Nephron progenitor cell (in vitro differentiated cells): ENCODE measurements at regions not wholly inside any gene's neighbourhood (a gene's known extent, or its start where the extent isn't known, plus 50 kb on each side); places are given as distances from the start of the nearest gene placed in this dataset.

Experiments
- DNase-seq: peaks from one replicate; pipeline ENCODE4 v3.0.0; 2021
- H3K27ac Mint-ChIP-seq: 2 replicates; pipeline ENCODE4 v1.8.0; 2021; ENCODE audit warnings: mild to moderate bottlenecking, moderate library complexity, mixed read lengths
- H3K27me3 Mint-ChIP-seq: 2 replicates; pipeline ENCODE4 v1.8.0; 2021; ENCODE audit warnings: mild to moderate bottlenecking, low read depth, mixed read lengths; ENCODE audit not compliant: poor library complexity
- H3K36me3 Mint-ChIP-seq: 2 replicates; pipeline ENCODE4 v1.8.0; 2021; ENCODE audit warnings: low read depth, mixed read lengths
- H3K4me1 Mint-ChIP-seq: 2 replicates; pipeline ENCODE4 v1.8.0; 2021; ENCODE audit warnings: mixed read lengths
- H3K4me3 Mint-ChIP-seq: 2 replicates; pipeline ENCODE4 v1.8.0; 2021; ENCODE audit warnings: mild to moderate bottlenecking, moderate library complexity, mixed read lengths
- H3K9me3 Mint-ChIP-seq: 2 replicates; pipeline ENCODE4 v1.8.0; 2021; ENCODE audit warnings: mild to moderate bottlenecking, moderate library complexity, mixed read lengths
- CTCF ChIP-seq: fragments of 200-600 bp; sonication (generic); IDR thresholded peaks from 2 replicates; pipeline ENCODE4 v1.5.0; 2021; ENCODE audit warnings: antibody characterized with exemption

GRCh38 chr9:84592918-84593317 is 76.6 kb upstream of the NTRK2 start:
- H3K9me3 Mint-ChIP-seq, result no peaks in the 10 kb centered on the region
- no peak for TF ChIP-seq CTCF
- no peak for DNase-seq
- H3K27me3 Mint-ChIP-seq, result peaks cover 11% of the 10 kb centered on the region
- H3K36me3 Mint-ChIP-seq, result no peaks in the 10 kb centered on the region
- H3K4me1 Mint-ChIP-seq, result no peaks in the 10 kb centered on the region
- no peak overlapping the region for H3K27ac Mint-ChIP-seq
- no peak overlapping the region for H3K4me3 Mint-ChIP-seq

GRCh38 chr9:84593352-84593751 is 76.2 kb upstream of the NTRK2 start:
- no peak overlapping the region for H3K4me3 Mint-ChIP-seq
- no peak for TF ChIP-seq CTCF
- no peak for DNase-seq
- H3K27me3 Mint-ChIP-seq, result peaks cover 11% of the 10 kb centered on the region
- no peaks in the 10 kb centered on the region for H3K4me1 Mint-ChIP-seq
- no peak overlapping the region for H3K27ac Mint-ChIP-seq
- no peaks in the 10 kb centered on the region for H3K9me3 Mint-ChIP-seq
- H3K36me3 Mint-ChIP-seq, result no peaks in the 10 kb centered on the region

GRCh38 chr9:84597131-84597530 is 72.4 kb upstream of the NTRK2 start:
- no peak overlapping the region for H3K27ac Mint-ChIP-seq
- H3K36me3 Mint-ChIP-seq, result no peaks in the 10 kb centered on the region
- no peaks in the 10 kb centered on the region for H3K9me3 Mint-ChIP-seq
- H3K4me1 Mint-ChIP-seq, result no peaks in the 10 kb centered on the region
- no peak overlapping the region for H3K4me3 Mint-ChIP-seq
- peaks cover 12% of the 10 kb centered on the region for H3K27me3 Mint-ChIP-seq
- DNase-seq, result no peak
- no peak for TF ChIP-seq CTCF

GRCh38 chr9:84598921-84599636 is 70.5 kb upstream of the NTRK2 start:
- DNase-seq, result no peak
- H3K4me3 Mint-ChIP-seq, result no peak overlapping the region
- no peaks in the 10 kb centered on the region for H3K9me3 Mint-ChIP-seq
- no peak for TF ChIP-seq CTCF
- H3K4me1 Mint-ChIP-seq, result no peaks in the 10 kb centered on the region
- peaks cover 15% of the 10 kb centered on the region for H3K27me3 Mint-ChIP-seq
- no peak overlapping the region for H3K27ac Mint-ChIP-seq
- no peaks in the 10 kb centered on the region for H3K36me3 Mint-ChIP-seq

- Mint-ChIP-seq H3K27me3 (peaks cover 15% of the 10 kb centered on the region), H3K4me3 (no peak overlapping the region), H3K4me1 (no peaks in the 10 kb centered on the region), H3K27ac (no peak overlapping the region), H3K36me3 (no peaks in the 10 kb centered on the region), H3K9me3 (no peaks in the 10 kb centered on the region)
- TF ChIP-seq CTCF, result no peak
- DNase-seq, result no peak
Observed at GRCh38 chr9:84600739-84601138, 68.8 kb upstream of the NTRK2 start.

- no peak for TF ChIP-seq CTCF
- peaks cover 2% of the 10 kb centered on the region for H3K9me3 Mint-ChIP-seq
- H3K36me3 Mint-ChIP-seq, result no peaks in the 10 kb centered on the region
- H3K27ac Mint-ChIP-seq, result no peak overlapping the region
- H3K27me3 Mint-ChIP-seq, result peaks cover 8% of the 10 kb centered on the region
- no peak for DNase-seq
- no peak overlapping the region for H3K4me3 Mint-ChIP-seq
- H3K4me1 Mint-ChIP-seq, result no peaks in the 10 kb centered on the region
Observed at GRCh38 chr9:84604223-84604622, 65.3 kb upstream of the NTRK2 start.
